IMR-90 (cell line): ENCODE measurements at regions not wholly inside any gene's neighbourhood (a gene's known extent, or its start where the extent isn't known, plus 50 kb on each side); places are given as distances from the start of the nearest gene placed in this dataset.
A peak's percentile ranks its signal among the peaks of the same experiment; 100 is the strongest.

Source experiments
- ATAC-seq: fragments of 200-7000 bp; cut with Tn5 transposase; 2 replicates; pipeline ENCODE4 v1.9.1; 2020; ENCODE audit warnings: low read depth, mild to moderate bottlenecking, moderate library complexity
- BruUV-seq: library from RNA; stranded (reverse); fragments of 400-500 nt; replicated peaks from 2 replicates; lab custom pipeline; 2021; lab: Mats Ljungman, UMichigan
- CTCF ChIA-PET: fragments of 300-600 bp; formaldehyde crosslinking; extraction: SDS; loops from one replicate; lab custom pipeline; 2021; ENCODE audit warnings: antibody characterized with exemption; lab: Yijun Ruan, JAX
- POLR2A ChIA-PET: fragments of 300-600 bp; sonication (Branson Sonifier 250); formaldehyde crosslinking; loops from one replicate; lab custom pipeline; 2022; ENCODE audit warnings: antibody characterized with exemption; ENCODE audit not compliant: unreplicated experiment; lab: Charles Lee
- DNase-seq: peaks from one replicate; pipeline ENCODE4 v3.0.0; 2013
- H2AFZ ChIP-seq: replicated peaks from 2 replicates; pipeline ENCODE3; 2013; ENCODE audit warnings: low read length, mild to moderate bottlenecking; ENCODE audit not compliant: poor library complexity
- H2AK5ac ChIP-seq: 2 replicates; pipeline ENCODE4 v1.6.1; 2013; ENCODE audit warnings: low read depth, low read length, inconsistent platforms
- H2AK9ac ChIP-seq: replicated peaks from 2 replicates; pipeline ENCODE3; 2013; ENCODE audit warnings: mild to moderate bottlenecking, low read depth, low read length, moderate library complexity; ENCODE audit not compliant: poor library complexity
- H2BK120ac ChIP-seq: 2 replicates; pipeline ENCODE4 v1.6.1; 2013; ENCODE audit warnings: low read depth, low read length, inconsistent platforms
- H2BK15ac ChIP-seq: 3 replicates; pipeline ENCODE4 v1.6.1; 2013; ENCODE audit warnings: low read depth, low read length, inconsistent platforms
- H2BK20ac ChIP-seq: 2 replicates; pipeline ENCODE4 v1.6.1; 2013; ENCODE audit warnings: low read depth, mild to moderate bottlenecking, inconsistent platforms, low read length, moderate library complexity
- H2BK5ac ChIP-seq: 2 replicates; pipeline ENCODE4 v1.6.1; 2013; ENCODE audit warnings: mild to moderate bottlenecking, low read depth, low read length, inconsistent platforms; ENCODE audit not compliant: poor library complexity, severe bottlenecking
- H3K14ac ChIP-seq: replicated peaks from 2 replicates; pipeline ENCODE4 v1.6.1; 2013; ENCODE audit warnings: low read depth, low read length, inconsistent platforms
- H3K18ac ChIP-seq: 2 replicates; pipeline ENCODE4 v1.6.1; 2013; ENCODE audit warnings: low read depth, low read length, control low read depth
- H3K23ac ChIP-seq: 2 replicates; pipeline ENCODE4 v1.6.1; 2013; ENCODE audit warnings: low read depth, low read length, inconsistent platforms
- H3K27ac ChIP-seq: 2 replicates; pipeline ENCODE4 v1.5.1; 2013; ENCODE audit warnings: mild to moderate bottlenecking, control low read depth, low read length; ENCODE audit not compliant: insufficient read depth
- H3K27me3 ChIP-seq: 2 replicates; pipeline ENCODE4 v1.6.1; 2013; ENCODE audit warnings: low read length; ENCODE audit not compliant: control insufficient read depth, insufficient read depth
- H3K36me3 ChIP-seq: 2 replicates; pipeline ENCODE4 v1.6.1; 2013; ENCODE audit warnings: low read length, mixed read lengths; ENCODE audit not compliant: control insufficient read depth, insufficient read depth
- H3K4ac ChIP-seq: 2 replicates; pipeline ENCODE4 v1.6.1; 2013; ENCODE audit warnings: low read depth, low read length, inconsistent platforms
- H3K4me1 ChIP-seq: 2 replicates; pipeline ENCODE4 v1.6.1; 2013; ENCODE audit warnings: low read length, mixed read lengths; ENCODE audit not compliant: control insufficient read depth, insufficient read depth
- H3K4me2 ChIP-seq: 2 replicates; pipeline ENCODE4 v1.6.1; 2013; ENCODE audit warnings: low read depth, mild to moderate bottlenecking, control low read depth, low read length, moderate library complexity
- H3K4me3 ChIP-seq: 2 replicates; pipeline ENCODE4 v1.5.1; 2013; ENCODE audit warnings: low read depth, mild to moderate bottlenecking, control low read depth, low read length, moderate library complexity; ENCODE audit not compliant: insufficient read depth
- H3K56ac ChIP-seq: 2 replicates; pipeline ENCODE4 v1.6.1; 2013; ENCODE audit warnings: low read length, inconsistent platforms; ENCODE audit not compliant: insufficient read depth; ENCODE audit errors: extremely low read depth
- H3K79me1 ChIP-seq, 2 experiments: 2 replicates each; pipeline ENCODE4 v1.6.1; 2013; ENCODE audit warnings: low read length in 2 of 2, inconsistent platforms in 1 of 2, low read depth in 1 of 2
- H3K9ac ChIP-seq: 2 replicates; pipeline ENCODE4 v1.6.1; 2013; ENCODE audit warnings: low read depth, low read length, control low read depth
- H3K9me1 ChIP-seq: 2 replicates; pipeline ENCODE4 v1.6.1; 2013; ENCODE audit warnings: low read length, inconsistent platforms; ENCODE audit not compliant: insufficient read depth
- H3K9me3 ChIP-seq: 2 replicates; pipeline ENCODE4 v1.6.1; 2013; ENCODE audit warnings: low read length; ENCODE audit not compliant: control insufficient read depth, insufficient read depth
- H4K20me1 ChIP-seq: 2 replicates; pipeline ENCODE4 v1.6.1; 2013; ENCODE audit warnings: low read length, inconsistent platforms; ENCODE audit not compliant: insufficient read depth
- H4K5ac ChIP-seq: 2 replicates; pipeline ENCODE4 v1.6.1; 2013; ENCODE audit warnings: mild to moderate bottlenecking, low read depth, low read length, control low read depth
- H4K8ac ChIP-seq, 2 experiments: 2 replicates each; pipeline ENCODE4 v1.6.1; 2013; ENCODE audit warnings: low read depth in 2 of 2, low read length in 2 of 2, control low read depth in 1 of 2, inconsistent platforms in 1 of 2
- H4K91ac ChIP-seq: 2 replicates; pipeline ENCODE4 v1.6.1; 2013; ENCODE audit warnings: low read depth, low read length, inconsistent platforms; ENCODE audit not compliant: insufficient read depth
- BHLHE40 ChIP-seq: fragments of 150-350 bp; IDR thresholded peaks from 2 replicates; pipeline ENCODE4 v1.6.1; 2016; ENCODE audit warnings: mild to moderate bottlenecking, low read depth, low read length
- CEBPB ChIP-seq: IDR thresholded peaks from 2 replicates; pipeline ENCODE4 v1.6.1; 2012; ENCODE audit warnings: low read depth, low read length, improper control_type of control experiment
- CHD1 ChIP-seq: IDR thresholded peaks from 2 replicates; pipeline ENCODE4 v1.6.1; 2012; ENCODE audit warnings: low read depth, low read length, improper control_type of control experiment
- CTCF ChIP-seq: conservative IDR thresholded peaks from 2 replicates; pipeline ENCODE4 v1.5.1; 2012; ENCODE audit warnings: mild to moderate bottlenecking, low read depth, low read length, improper control_type of control experiment
- FOS ChIP-seq: fragments of 150-350 bp; IDR thresholded peaks from 2 replicates; pipeline ENCODE4 v1.6.1; 2016; ENCODE audit warnings: low read depth, low read length
- MAFK ChIP-seq: IDR thresholded peaks from 2 replicates; pipeline ENCODE4 v1.6.1; 2012; ENCODE audit warnings: low read depth, low read length, improper control_type of control experiment
- MAZ ChIP-seq: IDR thresholded peaks from 2 replicates; pipeline ENCODE4 v1.6.1; 2012; ENCODE audit warnings: low read depth, mild to moderate bottlenecking, low read length, improper control_type of control experiment, moderate library complexity, borderline replicate concordance
- MXI1 ChIP-seq: IDR thresholded peaks from 2 replicates; pipeline ENCODE4 v1.6.1; 2012; ENCODE audit warnings: low read depth, mild to moderate bottlenecking, low read length, moderate library complexity, borderline replicate concordance
- NFE2L2 ChIP-seq: fragments of 150-350 bp; IDR thresholded peaks from 2 replicates; pipeline ENCODE4 v1.6.1; 2016; ENCODE audit warnings: low read depth, mild to moderate bottlenecking, low read length
- RAD21 ChIP-seq: IDR thresholded peaks from 2 replicates; pipeline ENCODE4 v1.6.1; 2012; ENCODE audit warnings: low read length, improper control_type of control experiment
- RCOR1 ChIP-seq: IDR thresholded peaks from 2 replicates; pipeline ENCODE4 v1.6.1; 2012; ENCODE audit warnings: mild to moderate bottlenecking, low read length, improper control_type of control experiment; ENCODE audit not compliant: insufficient replicate concordance
- SMC3 ChIP-seq: fragments of 150-350 bp; IDR thresholded peaks from 2 replicates; pipeline ENCODE4 v1.6.1; 2016; ENCODE audit warnings: low read depth, mild to moderate bottlenecking, antibody characterized with exemption, low read length, moderate library complexity
- USF2 ChIP-seq: fragments of 150-350 bp; IDR thresholded peaks from 2 replicates; pipeline ENCODE4 v1.6.1; 2017; ENCODE audit warnings: mild to moderate bottlenecking, antibody characterized with exemption, low read length, low read depth
- WGBS, 2 experiments: methylation state at CpG; one replicate each; pipeline versions ENCODE4 v1.1.5 to v1.1.7; 2013; ENCODE audit warnings: missing lambda C conversion rate in 2 of 2; ENCODE audit not compliant: insufficient read length in 1 of 2; ENCODE audit errors: extremely low coverage in 2 of 2; 5-methylcytosine and 5-hydroxymethylcytosine counted together
- dilution Hi-C: fragments of 300-500 bp; cut with HindIII; formaldehyde crosslinking; loops from one replicate; pipeline ENCODE4 v1.14.3; 2018; ENCODE audit warnings: low sequenced_read_pairs; ENCODE audit not compliant: unreplicated experiment
- in situ Hi-C: fragments of 300-500 bp; cut with MboI; formaldehyde crosslinking; loops from 3 replicates; pipeline ENCODE4 v1.14.3; 2019; ENCODE audit warnings: low sequenced_read_pairs, inconsistent platforms, mixed read lengths
- intact Hi-C: fragments of 100-400 bp; cut with micrococcal nuclease; formaldehyde crosslinking; loops from 2 replicates; pipeline ENCODE4 v1.10.0; 2022

DNA sequence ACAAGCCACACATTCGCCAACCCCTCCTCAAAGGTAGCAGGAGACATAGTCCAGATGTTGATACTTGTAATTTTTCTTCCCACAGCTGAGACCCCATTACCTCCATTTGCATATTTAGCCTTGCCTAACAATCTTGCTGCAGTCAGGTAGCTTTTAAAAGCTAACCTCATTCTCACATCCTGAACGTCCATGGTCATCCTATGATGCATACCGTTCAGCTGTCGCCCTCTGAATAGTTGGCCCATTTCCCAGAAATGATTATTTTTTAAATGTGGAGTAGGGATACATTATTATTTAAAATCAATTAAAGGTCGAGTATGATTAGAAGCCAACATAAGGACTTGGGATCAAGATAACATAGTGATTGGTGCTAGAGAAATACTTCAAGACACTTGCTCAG is 165.0 kb downstream of the MEX3B start:
- Histone ChIP-seq H3K27ac (no peak overlapping the region), H3K18ac (peak overlapping the region; percentile 27; the same call in 1 of the 2 replicates), H2BK120ac (no peak overlapping the region), H3K4me1 (peaks cover 2% of the 10 kb centered on the region; the same call in 1 of the 2 replicates), H4K5ac (no peak overlapping the region), H3K27me3 (no peaks in the 10 kb centered on the region), H3K56ac (no peak overlapping the region), H2BK20ac (no peak overlapping the region), H3K36me3 (no peaks in the 10 kb centered on the region), H2AFZ (no peak overlapping the region), H3K23ac (no peak overlapping the region), H3K79me1 (no peaks in the 10 kb centered on the region), H3K4me2 (no peak overlapping the region), H2BK5ac (no peak overlapping the region), H3K9ac (no peak overlapping the region), H3K9me3 (no peaks in the 10 kb centered on the region), H4K20me1 (no peaks in the 10 kb centered on the region), H3K9me1 (no peaks in the 10 kb centered on the region; the same call in 1 of the 2 replicates), H2BK15ac (no peak overlapping the region), H3K4me3 (no peak overlapping the region), H2AK9ac (no peak overlapping the region), H3K14ac (no peak overlapping the region; the same call in 1 of the 2 replicates), H3K4ac (peak overlapping the region; percentile 20; the same call in 1 of the 2 replicates), H2AK5ac (no peak overlapping the region), H4K8ac (no peak overlapping the region), H4K91ac (no peak overlapping the region)
- no TSS peak for BruUV-seq
- ChIA-PET POLR2A (no interaction called here), CTCF (no interaction called here)
- in situ Hi-C loops = no loop called here
- no CpG with 5 or more reads among the region's 5 CpGs for WGBS, 2 experiments
- dilution Hi-C loops = no loop called here
- TF ChIP-seq MAFK (no peak), RCOR1 (no peak), CHD1 (no peak), SMC3 (no peak), MAZ (no peak), CTCF (no peak), MXI1 (no peak), BHLHE40 (no peak), FOS (no peak), NFE2L2 (no peak), CEBPB (no peak), RAD21 (no peak), USF2 (no peak)
- ATAC-seq (no peak; the same call in 1 of the 2 replicates), DNase-seq (peak; percentile 65)
- intact Hi-C loops = no loop called here
